ENCODE measurements at regions not wholly inside any gene's neighbourhood (a gene's known extent, or its start where the extent isn't known, plus 50 kb on each side); places are given as distances from the start of the nearest gene placed in this dataset.

GRCh38 chr2:37586663-37587317 lies 84.7 kb downstream of the CDC42EP3 start (continued):
- no peak for TF ChIP-seq CTCF (conservative IDR thresholded peaks at IDR 0.05; ENCODE audit: low read depth, low read length)

DNA sequence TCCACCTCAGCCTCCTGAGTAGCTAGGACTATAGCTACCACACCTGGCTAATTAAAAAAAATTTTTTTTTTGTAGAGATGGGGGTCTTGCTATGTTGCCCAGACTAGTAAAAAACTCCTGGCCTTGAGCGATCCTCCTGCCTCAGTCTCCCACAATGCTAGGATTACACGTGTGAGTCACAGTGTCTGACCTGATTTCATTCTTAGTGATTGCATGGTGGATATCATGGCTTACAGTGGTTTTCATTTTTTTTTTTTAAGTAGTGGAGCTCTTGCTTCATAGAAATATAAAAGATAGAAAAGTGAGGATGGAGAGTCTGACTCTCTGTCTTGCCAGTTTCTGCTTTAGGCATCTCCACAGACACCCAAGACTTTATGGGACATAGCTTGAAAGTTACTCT lies 83.6 kb downstream of the CDC42EP3 start:
- in situ Hi-C loops (cut with MboI; ENCODE audit: low sequenced_read_pairs) = no loop called here
- dilution Hi-C loops (cut with HindIII; ENCODE audit: low sequenced_read_pairs, unreplicated experiment) = no loop called here
- BruUV-seq (replicated peaks) = no TSS peak

More for the DNA sequence above, 83.6 kb downstream of the CDC42EP3 start:
- no peak overlapping the region for H2AK9ac ChIP-seq (replicated peaks; ENCODE audit: low read depth, low read length, poor library complexity)
- H3K4me2 ChIP-seq (ENCODE audit: low read depth, low read length) = no peak overlapping the region
- H3K9me1 ChIP-seq (ENCODE audit: insufficient read depth, low read length) = peaks cover 16% of the 10 kb centered on the region
- H2BK20ac ChIP-seq (ENCODE audit: low read depth, low read length) = no peak overlapping the region
- no peaks in the 10 kb centered on the region for H3K9me3 ChIP-seq (ENCODE audit: control insufficient read depth, insufficient read depth, low read length)
- H3K14ac ChIP-seq (replicated peaks; ENCODE audit: low read depth, low read length) = no peak overlapping the region
- H3K4ac ChIP-seq (ENCODE audit: low read depth, low read length) = 0 out of 2 replicates have a peak overlapping the region, but pooled peaks have one; percentile 16
- H3K18ac ChIP-seq (ENCODE audit: low read depth, low read length) = no peak overlapping the region
- peaks cover 3% of the 10 kb centered on the region; the same call in 1 of the 2 replicates for H4K20me1 ChIP-seq (ENCODE audit: insufficient read depth, low read length)
- no peak overlapping the region for H3K56ac ChIP-seq (ENCODE audit: extremely low read depth, insufficient read depth, low read length)
- intact Hi-C loops (cut with micrococcal nuclease) = loop anchor here (5.0 kb wide), 2 partner anchors 34 to 171 kb away; no protein-coding TSS in a partner anchor
- H2AFZ ChIP-seq (replicated peaks; ENCODE audit: low read length, poor library complexity) = no peak overlapping the region
- H3K9ac ChIP-seq (ENCODE audit: low read depth, low read length) = no peak overlapping the region
- CTCF ChIA-PET = interaction anchor here (1.0 kb wide), 1 partner anchor 173 kb away, joined by 3 read pairs; no protein-coding TSS in a partner anchor
- H3K79me1 ChIP-seq (ENCODE audit: low read depth in 1 of 2, low read length in 2 of 2) = no peaks in the 10 kb centered on the region
- peaks cover 22% of the 10 kb centered on the region for H3K4me1 ChIP-seq (ENCODE audit: control insufficient read depth, insufficient read depth, low read length)
- no peak overlapping the region for H2BK5ac ChIP-seq (ENCODE audit: low read depth, low read length, poor library complexity, severe bottlenecking)
- no peak overlapping the region; the same call in 2 of the 3 replicates for H2BK15ac ChIP-seq (ENCODE audit: low read depth, low read length)
- no peak overlapping the region for H3K4me3 ChIP-seq (ENCODE audit: insufficient read depth, low read depth, low read length)
- no peak overlapping the region for H3K27ac ChIP-seq (ENCODE audit: insufficient read depth, low read length)
- no peak overlapping the region for H2BK120ac ChIP-seq (ENCODE audit: low read depth, low read length)
- H4K8ac ChIP-seq (ENCODE audit: low read depth in 2 of 2, low read length in 2 of 2) = no peak overlapping the region
- H3K23ac ChIP-seq (ENCODE audit: low read depth, low read length) = no peak overlapping the region
- no peak for DNase-seq
- no peak overlapping the region for H4K91ac ChIP-seq (ENCODE audit: insufficient read depth, low read depth, low read length)
- ATAC-seq (ENCODE audit: low read depth) = no peak
- TF ChIP-seq POLR2A (IDR thresholded peaks at IDR 0.05; ENCODE audit: low read depth, low read length) (no peak), RAD21 (IDR thresholded peaks at IDR 0.05; ENCODE audit: low read length) (no peak), MAZ (IDR thresholded peaks at IDR 0.05; ENCODE audit: borderline replicate concordance, low read depth, low read length) (no peak), MXI1 (IDR thresholded peaks at IDR 0.05; ENCODE audit: borderline replicate concordance, low read depth, low read length) (no peak), CTCF (conservative IDR thresholded peaks at IDR 0.05; ENCODE audit: low read depth, low read length) (no peak), RFX5 (IDR thresholded peaks at IDR 0.05; ENCODE audit: low read depth, low read length) (no peak), FOS (IDR thresholded peaks at IDR 0.05; ENCODE audit: low read depth, low read length) (no peak)
- peak overlapping the region; percentile 35; the same call in 1 of the 2 replicates for H2AK5ac ChIP-seq (ENCODE audit: low read depth, low read length)
- POLR2A ChIA-PET (ENCODE audit: unreplicated experiment) = no interaction called here
- H4K5ac ChIP-seq (ENCODE audit: low read depth, low read length) = no peak overlapping the region
- WGBS, 2 experiments (ENCODE audit: extremely low coverage in 2 of 2, insufficient read length in 1 of 2) = no CpG with 5 or more reads among the region's 2 CpGs
- H3K36me3 ChIP-seq (ENCODE audit: control insufficient read depth, insufficient read depth, low read length) = no peaks in the 10 kb centered on the region
- no peaks in the 10 kb centered on the region for H3K27me3 ChIP-seq (ENCODE audit: control insufficient read depth, insufficient read depth, low read length)

Data from IMR-90 (cell line).